HG02885 (cell line): ENCODE measurements at regions not wholly inside any gene's neighbourhood (a gene's known extent, or its start where the extent isn't known, plus 50 kb on each side); places are given as distances from the start of the nearest gene placed in this dataset.
"Not testable (repeated sequence)": the region's sequence is repeated elsewhere in the genome, so short reads cannot be mapped to it uniquely, and the experiment has no call there.

Experiments used
- ATAC-seq: cut with Tn5 transposase; IDR thresholded peaks from one replicate; pipeline ENCODE4 v1.9.1; 2021; ENCODE audit warnings: mild to moderate bottlenecking; ENCODE audit not compliant: unreplicated experiment, poor library complexity

- peak; percentile 100 for ATAC-seq
Observed at GRCh38 chr11:104705490-104706190, 192.6 kb downstream of the CASP12 start.

GRCh38 chr11:104704888-104705287, 193.4 kb downstream of the CASP12 start:
- ATAC-seq: no peak

GRCh38 chr11:104704146-104704830, 194.0 kb downstream of the CASP12 start:
- no peak for ATAC-seq

GRCh38 chr11:104700609-104701008, 197.7 kb downstream of the CASP12 start:
- ATAC-seq: no peak

GRCh38 chr11:104699981-104700380, 198.3 kb downstream of the CASP12 start:
- no peak for ATAC-seq

GRCh38 chr11:104695065-104695463, 203.2 kb downstream of the CASP12 start:
- no peak for ATAC-seq

- no peak for ATAC-seq
Observed at GRCh38 chr11:104694259-104695064, 203.8 kb downstream of the CASP12 start.

- no peak for ATAC-seq
Observed at GRCh38 chr11:104692751-104693150, 205.5 kb downstream of the CASP12 start.

GRCh38 chr11:104691129-104691528, 207.1 kb downstream of the CASP12 start:
- ATAC-seq: no peak

- ATAC-seq: no peak
Observed at GRCh38 chr11:104690241-104690640, 208.0 kb downstream of the CASP12 start.

- ATAC-seq: no peak
Observed at GRCh38 chr11:104688731-104689130, 209.5 kb downstream of the CASP12 start.

GRCh38 chr11:104682206-104682605, 216.1 kb downstream of the CASP12 start:
- ATAC-seq: no peak

GRCh38 chr11:104679258-104679657, 219.0 kb downstream of the CASP12 start:
- no peak for ATAC-seq

- no peak for ATAC-seq
Observed at GRCh38 chr11:104678408-104678807, 219.9 kb downstream of the CASP12 start.

- not testable (repeated sequence) for ATAC-seq
Observed at GRCh38 chr11:104677069-104677468, 221.2 kb downstream of the CASP12 start.

- no peak for ATAC-seq
Observed at GRCh38 chr11:104672897-104673296, 225.4 kb downstream of the CASP12 start.

GRCh38 chr11:104668797-104669463, 229.3 kb downstream of the CASP12 start:
- ATAC-seq: no peak

GRCh38 chr11:104666624-104667023, 231.6 kb downstream of the CASP12 start:
- no peak for ATAC-seq

GRCh38 chr11:104665641-104666040, 232.6 kb downstream of the CASP12 start:
- no peak for ATAC-seq
